Myocyte (in vitro differentiated cells): ENCODE measurements at regions not wholly inside any gene's neighbourhood (a gene's known extent, or its start where the extent isn't known, plus 50 kb on each side); places are given as distances from the start of the nearest gene placed in this dataset.

ENCODE experiments used
- DNase-seq: peaks from one replicate; pipeline ENCODE4 v3.0.0-alpha.2; 2012; ENCODE audit warnings: low read depth

DNA sequence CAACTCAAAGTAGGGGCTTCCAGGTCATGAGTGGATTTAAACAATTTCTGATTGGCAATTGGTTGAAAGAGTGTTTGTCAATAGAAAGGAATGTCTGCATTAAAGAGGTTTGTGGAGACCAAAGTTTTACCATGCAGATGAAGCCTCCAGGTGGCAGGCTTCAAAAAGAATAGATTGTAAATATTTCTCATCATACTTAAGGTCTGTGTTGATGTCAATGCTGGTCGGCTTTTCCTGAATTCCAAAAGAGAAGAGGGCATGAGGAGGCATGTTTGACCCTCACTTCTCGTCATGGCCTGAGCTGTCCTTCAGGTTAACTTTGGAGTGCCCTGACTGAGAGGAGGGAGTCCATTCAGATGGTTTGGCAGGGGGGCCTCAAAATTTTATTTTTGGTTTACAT lies 125.4 kb upstream of the RFC3 start:
- no peak for DNase-seq

DNA sequence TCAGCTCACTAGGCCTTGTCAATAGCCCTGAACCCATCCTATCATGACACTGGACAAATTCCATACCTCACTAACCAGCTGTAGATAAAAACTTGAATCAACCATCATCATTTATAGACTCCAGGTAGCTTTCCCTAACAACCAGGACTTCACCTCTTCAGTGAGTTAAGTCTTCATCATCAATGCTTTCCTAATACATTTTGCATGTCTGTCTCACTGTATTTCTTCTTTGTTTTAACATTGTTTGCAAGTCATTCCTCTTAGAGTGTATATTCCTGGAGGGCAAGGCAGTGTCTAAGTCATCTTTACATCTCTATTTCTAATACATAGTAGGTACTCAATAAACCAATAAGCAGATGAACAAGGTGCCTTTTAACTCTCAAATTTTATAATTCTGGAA lies 123.4 kb upstream of the RFC3 start:
- DNase-seq: no peak

DNA sequence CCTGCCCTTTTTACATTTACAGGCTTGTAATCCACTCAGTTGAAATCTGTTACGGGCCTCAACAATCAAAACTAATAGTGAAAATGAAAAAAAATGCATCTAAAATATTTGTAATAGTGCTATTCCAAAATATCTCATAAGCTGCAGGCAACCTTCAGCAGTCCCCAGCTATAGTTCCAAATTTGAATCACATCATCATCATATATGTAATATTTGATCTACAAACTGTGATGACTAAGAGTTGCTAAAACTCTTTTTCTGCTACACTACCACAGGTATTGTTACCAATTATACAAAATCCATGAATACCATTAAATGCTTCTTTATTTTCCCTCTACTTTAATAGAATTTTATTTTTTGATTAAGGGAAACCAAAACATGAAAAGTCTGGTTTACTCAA lies 121.4 kb upstream of the RFC3 start:
- no peak for DNase-seq

- no peak for DNase-seq
Measured at GRCh38 chr13:33697926-33698325, 120.0 kb upstream of the RFC3 start.

DNA sequence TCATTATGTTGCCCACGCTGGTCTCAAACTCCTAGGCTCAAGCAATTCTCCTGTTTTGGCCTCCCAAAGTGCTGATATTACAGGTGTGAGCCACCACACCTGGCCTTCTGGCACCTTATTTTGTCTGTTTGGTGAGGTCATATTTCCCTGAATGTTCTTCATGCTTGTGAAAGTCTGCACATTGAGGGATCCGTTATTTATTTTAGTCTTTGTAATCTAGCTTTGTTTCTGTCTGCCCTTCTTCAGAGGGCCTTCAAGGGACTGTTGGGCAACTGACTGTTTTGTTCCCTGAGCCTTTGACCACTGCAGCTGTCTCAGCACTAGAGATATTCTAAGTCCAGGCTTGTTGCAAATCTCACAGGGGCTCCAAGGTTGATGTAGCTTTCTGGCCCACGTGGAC lies 110.5 kb upstream of the RFC3 start:
- peak; percentile 21 for DNase-seq

- no peak for DNase-seq
Measured at GRCh38 chr13:33710924-33711323, 107.0 kb upstream of the RFC3 start.

DNA sequence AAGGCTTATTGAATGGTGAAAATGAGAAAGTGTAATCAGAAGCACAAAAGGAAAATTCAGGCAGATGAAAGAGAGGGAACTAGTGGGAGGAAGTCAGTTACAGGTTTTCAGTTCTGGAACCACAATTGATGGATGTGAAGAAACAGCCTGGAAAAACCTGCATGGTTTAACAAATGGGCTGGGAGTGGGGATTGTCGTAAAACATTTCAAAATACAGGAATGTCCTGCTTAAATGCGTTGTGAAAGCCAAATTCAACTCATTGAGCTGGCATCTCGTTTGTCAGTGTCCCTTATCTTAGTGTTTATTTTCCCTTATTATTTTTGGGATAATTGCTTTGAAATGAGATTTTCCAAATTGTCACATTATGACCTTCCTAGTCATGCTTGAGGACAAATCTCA lies 106.5 kb upstream of the RFC3 start:
- DNase-seq: no peak

GRCh38 chr13:33717775-33718174 lies 100.2 kb upstream of the RFC3 start:
- DNase-seq: no peak

DNA sequence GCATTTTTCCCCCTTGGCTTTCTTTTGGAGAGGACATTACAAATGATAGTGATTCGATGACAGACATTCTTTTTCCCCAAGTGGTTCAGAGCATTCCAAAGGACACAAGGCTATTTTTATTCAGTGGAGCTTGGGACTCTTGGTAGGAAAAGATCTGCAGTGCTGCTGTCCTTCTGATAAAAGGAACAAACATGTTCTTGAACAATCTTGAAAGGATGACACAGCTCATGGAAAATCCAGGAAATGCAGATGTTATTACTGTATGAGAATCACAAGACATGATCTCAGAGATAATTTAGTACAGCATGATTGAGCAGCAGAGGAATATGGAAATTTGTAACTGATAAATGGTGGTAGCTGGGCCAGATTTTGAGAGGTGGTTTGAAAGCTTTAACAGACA lies 96.2 kb upstream of the RFC3 start:
- DNase-seq: peak; percentile 68

GRCh38 chr13:33722216-33722915 lies 95.6 kb upstream of the RFC3 start:
- no peak for DNase-seq

DNA sequence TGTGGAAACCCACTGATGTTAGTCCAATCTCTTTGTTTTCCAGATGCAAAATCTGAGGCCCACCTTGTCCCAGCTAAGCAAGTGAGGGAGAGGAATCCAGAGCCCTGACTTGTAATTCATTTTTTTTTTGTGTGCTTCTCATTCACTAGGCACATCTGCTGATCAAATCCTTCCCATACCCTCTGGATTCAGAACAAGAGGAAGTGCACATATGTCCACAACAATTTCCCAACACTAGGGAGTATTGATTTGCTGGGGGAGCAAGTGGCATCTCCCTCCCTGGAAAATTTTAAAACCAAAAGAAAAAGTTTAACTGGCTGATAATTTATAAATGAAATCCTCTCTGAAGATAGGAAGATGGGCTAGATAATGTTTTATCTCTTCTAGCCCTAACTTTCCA lies 94.6 kb upstream of the RFC3 start:
- no peak for DNase-seq

DNA sequence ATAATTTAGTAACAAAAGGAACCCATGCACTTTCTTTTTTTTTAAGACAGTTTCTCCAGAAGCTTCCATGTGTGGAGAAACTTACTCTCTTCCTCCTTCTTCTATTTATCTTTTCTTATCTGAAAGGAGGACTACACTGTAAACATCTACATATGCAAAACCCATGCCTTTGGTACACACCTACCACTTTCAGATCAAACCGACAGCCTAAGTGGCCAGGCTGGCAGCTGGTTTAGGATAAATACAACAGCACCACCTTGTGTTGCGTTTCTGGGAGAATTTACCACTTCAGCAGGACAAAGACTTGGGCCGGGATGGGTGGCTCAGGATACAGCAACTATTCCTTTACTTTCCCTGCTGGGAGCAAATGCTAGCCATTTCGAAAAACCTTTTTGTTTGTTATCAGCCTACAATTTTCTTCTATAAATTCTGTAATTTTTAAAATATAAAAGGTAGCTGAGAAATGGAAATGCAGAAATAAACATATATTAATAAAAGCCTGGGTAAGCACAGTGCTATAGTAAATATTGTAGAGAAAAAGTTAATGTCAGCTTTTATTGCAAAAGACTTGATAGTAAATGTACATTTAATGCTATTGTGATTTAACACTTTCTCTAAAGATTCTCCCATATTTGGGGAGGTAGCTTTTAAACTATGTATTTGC lies 94.0 kb upstream of the RFC3 start:
- peak; percentile 88 for DNase-seq

GRCh38 chr13:33725340-33725739 lies 92.6 kb upstream of the RFC3 start:
- DNase-seq: no peak

- DNase-seq: no peak
Measured at GRCh38 chr13:33727297-33728083, 90.5 kb upstream of the RFC3 start.

- DNase-seq: no peak
Measured at GRCh38 chr13:33728271-33729037, 89.5 kb upstream of the RFC3 start.

DNA sequence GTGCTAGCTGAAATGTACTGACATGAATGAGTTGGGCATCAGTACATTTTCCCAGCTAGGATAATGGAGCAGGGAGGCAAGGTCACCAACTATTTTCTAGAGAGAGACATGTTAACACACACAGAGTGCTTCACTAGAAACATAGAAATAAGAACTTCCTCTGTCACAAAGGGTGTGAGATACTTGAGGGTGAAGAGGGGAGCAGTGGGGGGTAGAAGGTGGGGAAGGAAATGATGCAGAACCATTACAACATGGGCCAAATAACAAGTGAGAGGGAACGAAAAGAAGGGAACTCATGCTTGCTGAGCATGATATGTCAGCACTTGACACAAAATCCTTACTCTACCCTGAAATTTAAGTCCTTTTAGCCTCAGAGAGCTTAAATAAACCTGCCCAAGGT lies 87.8 kb upstream of the RFC3 start:
- no peak for DNase-seq

DNA sequence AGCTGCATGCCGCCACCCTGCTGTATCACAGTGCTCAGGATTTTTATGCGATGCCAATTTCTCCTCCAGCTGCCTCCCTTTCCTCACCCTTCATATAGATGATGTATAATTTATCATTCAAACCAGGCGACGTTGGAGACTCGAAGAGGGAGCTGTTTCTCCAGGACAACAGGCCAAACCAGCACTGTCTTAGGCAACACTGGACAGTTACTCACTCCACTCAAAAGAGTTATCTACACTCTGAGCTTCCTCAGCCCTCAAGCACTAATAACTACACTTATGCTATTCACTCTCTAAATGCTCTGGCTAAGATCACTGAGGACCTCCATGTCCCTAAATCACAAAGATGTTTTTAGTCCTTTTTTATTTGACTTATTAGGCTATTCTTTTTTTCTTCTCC lies 87.3 kb upstream of the RFC3 start:
- DNase-seq: no peak

DNA sequence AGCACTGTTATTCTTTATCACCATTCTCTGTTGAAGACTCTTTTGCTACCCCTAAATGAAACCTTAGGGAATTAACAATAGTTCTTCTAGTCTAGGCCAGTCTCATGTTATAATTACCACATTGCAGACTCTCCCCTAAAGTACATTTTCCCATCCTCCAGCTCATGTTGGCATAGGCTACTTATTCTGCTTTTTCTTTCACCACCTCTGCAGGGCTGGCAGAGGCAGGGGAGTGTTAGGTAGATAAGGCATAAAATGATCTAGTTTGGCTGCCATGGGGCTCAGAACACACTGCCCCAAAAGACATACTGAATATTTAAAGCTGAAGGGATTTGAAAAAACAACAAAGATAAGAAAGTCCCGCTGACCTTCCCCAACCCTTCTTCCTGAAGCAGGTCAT lies 82.7 kb upstream of the RFC3 start:
- no peak for DNase-seq

DNA sequence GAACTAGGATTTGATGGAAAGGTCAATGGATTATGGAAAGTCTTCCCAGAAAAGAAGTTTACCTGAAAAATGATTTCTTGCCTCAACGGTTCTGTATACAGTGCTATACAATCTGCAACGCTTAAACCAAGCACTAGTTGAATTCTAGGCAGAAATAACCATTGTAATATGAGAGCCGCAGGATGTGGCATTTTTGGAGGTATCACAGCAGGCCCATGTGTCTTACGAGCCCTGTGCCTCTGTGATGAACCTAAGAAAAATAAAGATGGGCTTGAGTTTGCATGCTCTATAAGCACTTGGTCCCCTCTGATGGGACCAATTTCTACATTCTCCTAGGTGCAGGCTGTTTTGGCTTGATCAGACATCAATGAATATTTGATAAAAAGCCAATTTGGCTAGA lies 78.7 kb upstream of the RFC3 start:
- DNase-seq: no peak

DNA sequence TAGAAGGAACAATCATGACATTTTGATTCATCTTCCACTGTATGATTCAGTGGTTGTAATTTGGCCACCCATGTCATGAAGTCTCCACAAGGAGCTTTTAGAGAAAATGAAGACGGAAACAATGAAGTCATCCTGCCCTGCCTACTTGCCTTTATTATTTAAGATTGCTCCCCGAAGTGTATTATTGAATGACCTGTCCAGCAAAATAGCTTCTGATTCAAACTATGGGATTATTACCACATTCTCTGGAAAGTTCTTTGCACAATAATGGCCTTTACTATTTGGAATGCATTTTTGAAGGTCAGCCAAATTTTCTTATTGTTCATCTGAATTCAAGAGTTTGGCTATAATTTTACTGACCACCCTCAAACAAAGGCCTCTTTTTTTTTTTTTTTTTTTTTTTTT lies 77.8 kb upstream of the RFC3 start:
- DNase-seq: no peak

DNA sequence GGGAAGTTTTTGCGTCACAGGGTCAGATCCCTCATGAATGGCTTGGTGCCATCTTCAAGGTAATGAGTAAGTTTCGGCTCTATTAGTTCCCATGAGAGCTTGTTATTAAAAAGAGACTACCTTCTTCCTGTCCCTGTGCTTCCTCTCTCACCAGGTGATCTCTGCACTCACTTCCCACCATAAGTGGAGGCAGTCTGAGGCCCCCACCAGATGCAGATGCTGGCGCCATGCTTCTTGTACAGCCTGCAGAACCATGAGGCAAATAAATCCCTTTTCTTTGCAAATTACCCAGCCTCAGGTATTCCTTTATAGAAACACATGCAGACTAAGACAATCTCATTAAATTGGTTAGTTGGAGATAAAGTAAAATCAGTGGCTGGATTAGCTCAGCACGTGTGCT lies 75.6 kb upstream of the RFC3 start:
- no peak for DNase-seq
